Karpas-422 (cell line): ENCODE measurements at regions not wholly inside any gene's neighbourhood (a gene's known extent, or its start where the extent isn't known, plus 50 kb on each side); places are given as distances from the start of the nearest gene placed in this dataset.

Experiments used
- DNase-seq: peaks from one replicate; pipeline ENCODE4 v3.0.0-alpha.2; 2015
- H2AFZ ChIP-seq: fragments of 200-600 bp; sonication (generic); 2 replicates; pipeline ENCODE4 v1.6.1; 2014; ENCODE audit warnings: antibody characterized with exemption, low read length, mixed read lengths
- H3K27ac ChIP-seq: fragments of 200-600 bp; sonication (generic); 2 replicates; pipeline ENCODE4 v1.5.1; 2014; ENCODE audit warnings: mild to moderate bottlenecking, low read length, moderate library complexity
- H3K27me3 ChIP-seq: fragments of 200-600 bp; sonication (generic); 2 replicates; pipeline ENCODE4 v1.6.1; 2014; ENCODE audit warnings: low read length, mixed read lengths
- H3K36me3 ChIP-seq: fragments of 200-600 bp; sonication (generic); 2 replicates; pipeline ENCODE4 v1.6.1; 2014; ENCODE audit warnings: low read length, mixed read lengths; ENCODE audit not compliant: insufficient read depth
- H3K4me1 ChIP-seq: fragments of 200-600 bp; sonication (generic); 2 replicates; pipeline ENCODE4 v1.6.1; 2014; ENCODE audit warnings: mild to moderate bottlenecking, low read length, mixed read lengths
- H3K4me2 ChIP-seq: fragments of 200-600 bp; sonication (generic); 2 replicates; pipeline ENCODE4 v1.6.1; 2014; ENCODE audit warnings: low read length, low read depth, mild to moderate bottlenecking; ENCODE audit not compliant: poor library complexity, severe bottlenecking
- H3K4me3 ChIP-seq: fragments of 200-600 bp; sonication (generic); 2 replicates; pipeline ENCODE4 v1.5.1; 2014; ENCODE audit warnings: mild to moderate bottlenecking, antibody characterized with exemption, low read length, mixed read lengths
- H3K79me2 ChIP-seq: fragments of 200-600 bp; sonication (generic); 2 replicates; pipeline ENCODE4 v1.6.1; 2014; ENCODE audit warnings: mild to moderate bottlenecking, low read length, mixed read lengths
- H3K9ac ChIP-seq: fragments of 200-600 bp; sonication (generic); 2 replicates; pipeline ENCODE4 v1.6.0; 2014; ENCODE audit warnings: low read length
- H3K9me2 ChIP-seq: fragments of 200-600 bp; sonication (generic), shearing (Covaris generic); replicated peaks from 2 replicates; pipeline ENCODE4 v1.6.0; 2014; ENCODE audit warnings: mild to moderate bottlenecking, low read length, moderate library complexity; ENCODE audit not compliant: insufficient read depth
- H3K9me3 ChIP-seq: fragments of 300-700, 200-600 bp; sonication (generic); 2 replicates; pipeline ENCODE4 v1.6.1; 2014; ENCODE audit warnings: low read length, mixed read lengths
- H4K20me1 ChIP-seq: fragments of 200-600 bp; sonication (generic); 2 replicates; pipeline ENCODE4 v1.6.1; 2014; ENCODE audit warnings: mild to moderate bottlenecking, antibody characterized with exemption, low read length, low read depth; ENCODE audit not compliant: insufficient read depth

GRCh38 chr17:34823023-34823422 is 138.2 kb downstream of the CCT6B start:
- no peak for DNase-seq

GRCh38 chr17:34822007-34822739 is 139.1 kb downstream of the CCT6B start:
- no peak overlapping the region for H3K4me2 ChIP-seq
- no peaks in the 10 kb centered on the region for H3K27me3 ChIP-seq
- no peaks in the 10 kb centered on the region for H3K36me3 ChIP-seq
- no peak for DNase-seq
- no peak overlapping the region for H3K4me3 ChIP-seq
- no peak overlapping the region for H3K9ac ChIP-seq
- no peak overlapping the region for H2AFZ ChIP-seq
- no peak overlapping the region for H3K27ac ChIP-seq
- no peaks in the 10 kb centered on the region for H3K4me1 ChIP-seq
- no peaks in the 10 kb centered on the region for H3K9me3 ChIP-seq
- no peaks in the 10 kb centered on the region for H3K9me2 ChIP-seq
- H4K20me1 ChIP-seq = no peaks in the 10 kb centered on the region
- no peaks in the 10 kb centered on the region for H3K79me2 ChIP-seq

More at GRCh38 chr17:34823023-34823422, 138.2 kb downstream of the CCT6B start:
- no peaks in the 10 kb centered on the region for H4K20me1 ChIP-seq
- H3K4me2 ChIP-seq = no peak overlapping the region
- no peak overlapping the region for H2AFZ ChIP-seq
- H3K9me3 ChIP-seq = no peaks in the 10 kb centered on the region
- H3K9me2 ChIP-seq = no peaks in the 10 kb centered on the region
- H3K27me3 ChIP-seq = no peaks in the 10 kb centered on the region
- no peak overlapping the region for H3K27ac ChIP-seq
- no peak overlapping the region for H3K4me3 ChIP-seq
- no peaks in the 10 kb centered on the region for H3K36me3 ChIP-seq
- no peaks in the 10 kb centered on the region for H3K4me1 ChIP-seq
- no peak overlapping the region for H3K9ac ChIP-seq
- no peaks in the 10 kb centered on the region for H3K79me2 ChIP-seq

- DNase-seq = no peak
- Histone ChIP-seq H3K27ac (no peak overlapping the region), H4K20me1 (no peaks in the 10 kb centered on the region), H3K4me1 (no peaks in the 10 kb centered on the region), H3K36me3 (no peaks in the 10 kb centered on the region), H3K9ac (no peak overlapping the region), H3K4me3 (no peak overlapping the region), H2AFZ (no peak overlapping the region), H3K4me2 (no peak overlapping the region), H3K79me2 (no peaks in the 10 kb centered on the region), H3K27me3 (no peaks in the 10 kb centered on the region), H3K9me3 (no peaks in the 10 kb centered on the region), H3K9me2 (no peaks in the 10 kb centered on the region)
These were observed 140.3 kb downstream of the CCT6B start for GRCh38 chr17:34820922-34821321.

- Histone ChIP-seq H3K79me2 (no peaks in the 10 kb centered on the region), H3K9ac (no peak overlapping the region), H3K9me3 (no peaks in the 10 kb centered on the region), H3K9me2 (no peaks in the 10 kb centered on the region), H3K4me3 (no peak overlapping the region), H4K20me1 (no peaks in the 10 kb centered on the region), H2AFZ (no peak overlapping the region), H3K4me1 (no peaks in the 10 kb centered on the region), H3K27ac (no peak overlapping the region), H3K36me3 (no peaks in the 10 kb centered on the region), H3K4me2 (no peak overlapping the region), H3K27me3 (no peaks in the 10 kb centered on the region)
- DNase-seq = no peak
These were observed 140.9 kb downstream of the CCT6B start for GRCh38 chr17:34820248-34820801.

GRCh38 chr17:34817252-34818035 is 143.8 kb downstream of the CCT6B start:
- Histone ChIP-seq H3K4me3 (no peak overlapping the region), H3K36me3 (no peaks in the 10 kb centered on the region), H3K4me1 (no peaks in the 10 kb centered on the region), H3K27me3 (no peaks in the 10 kb centered on the region), H2AFZ (no peak overlapping the region), H3K9ac (no peak overlapping the region), H3K79me2 (no peaks in the 10 kb centered on the region), H4K20me1 (no peaks in the 10 kb centered on the region), H3K9me3 (no peaks in the 10 kb centered on the region), H3K27ac (no peak overlapping the region), H3K4me2 (no peak overlapping the region), H3K9me2 (no peaks in the 10 kb centered on the region)
- DNase-seq = no peak

GRCh38 chr17:34816848-34817247 is 144.4 kb downstream of the CCT6B start:
- no peaks in the 10 kb centered on the region for H3K9me3 ChIP-seq
- no peak for DNase-seq
- H2AFZ ChIP-seq = no peak overlapping the region
- no peak overlapping the region for H3K4me2 ChIP-seq
- H3K9ac ChIP-seq = no peak overlapping the region
- H3K79me2 ChIP-seq = no peaks in the 10 kb centered on the region
- no peak overlapping the region for H3K4me3 ChIP-seq
- H3K4me1 ChIP-seq = no peaks in the 10 kb centered on the region
- no peaks in the 10 kb centered on the region for H3K27me3 ChIP-seq
- H3K27ac ChIP-seq = no peak overlapping the region
- H3K9me2 ChIP-seq = no peaks in the 10 kb centered on the region
- no peaks in the 10 kb centered on the region for H3K36me3 ChIP-seq
- H4K20me1 ChIP-seq = no peaks in the 10 kb centered on the region

GRCh38 chr17:34813290-34813689 is 148.0 kb downstream of the CCT6B start:
- H3K9ac ChIP-seq = no peak overlapping the region
- no peaks in the 10 kb centered on the region for H4K20me1 ChIP-seq
- no peaks in the 10 kb centered on the region for H3K79me2 ChIP-seq
- H3K27me3 ChIP-seq = no peaks in the 10 kb centered on the region
- no peak overlapping the region for H2AFZ ChIP-seq
- DNase-seq = no peak
- H3K9me2 ChIP-seq = no peaks in the 10 kb centered on the region
- H3K9me3 ChIP-seq = no peaks in the 10 kb centered on the region
- H3K27ac ChIP-seq = no peak overlapping the region
- no peaks in the 10 kb centered on the region for H3K36me3 ChIP-seq
- no peaks in the 10 kb centered on the region for H3K4me1 ChIP-seq
- H3K4me3 ChIP-seq = no peak overlapping the region
- no peak overlapping the region for H3K4me2 ChIP-seq

GRCh38 chr17:34811561-34811960 is 149.7 kb downstream of the CCT6B start:
- Histone ChIP-seq H4K20me1 (no peaks in the 10 kb centered on the region), H3K79me2 (no peaks in the 10 kb centered on the region), H3K27me3 (peaks cover 2% of the 10 kb centered on the region; the same call in 1 of the 2 replicates), H3K4me3 (no peak overlapping the region), H2AFZ (no peak overlapping the region), H3K27ac (no peak overlapping the region), H3K4me1 (no peaks in the 10 kb centered on the region), H3K9me2 (no peaks in the 10 kb centered on the region), H3K9me3 (no peaks in the 10 kb centered on the region), H3K9ac (no peak overlapping the region), H3K36me3 (no peaks in the 10 kb centered on the region), H3K4me2 (no peak overlapping the region)
- DNase-seq = no peak
